Ovary (tissue), 3 donors: ENCODE measurements at regions not wholly inside any gene's neighbourhood (a gene's known extent, or its start where the extent isn't known, plus 50 kb on each side); places are given as distances from the start of the nearest gene placed in this dataset.

Experiments
- CTCF ChIP-seq, 3 donors: fragments of 450-650 bp in 2 of 3; fragments of 200-600 bp in 1 of 3; IDR thresholded peaks; one replicate each; pipeline versions ENCODE4 v1.5.1 to v1.8.0; 2016 to 2022; ENCODE audit warnings: antibody characterized with exemption in 3 of 3, mild to moderate bottlenecking in 1 of 3
- EP300 ChIP-seq: sonication (generic); formaldehyde crosslinking; IDR thresholded peaks from one replicate; pipeline ENCODE4 v1.6.1; 2017; ENCODE audit warnings: antibody characterized with exemption
- donor health status: DM: no; HTN: no; CAD: no.

- TF ChIP-seq CTCF (IDR thresholded peaks at IDR 0.05) (no peak), EP300 (no peak)
Measured at GRCh38 chr3:55362210-55362960, 124.7 kb downstream of the WNT5A start.
